Astrocyte (in vitro differentiated cells and primary cell): ENCODE measurements at regions not wholly inside any gene's neighbourhood (a gene's known extent, or its start where the extent isn't known, plus 50 kb on each side); places are given as distances from the start of the nearest gene placed in this dataset.

Source experiments
- DNase-seq: peaks from one replicate; pipeline ENCODE4 v3.0.0-alpha.2; 2010; ENCODE audit warnings: low read depth
- FAIRE-seq: peaks from 2 replicates; lab custom pipeline; 2011; peaks lifted over from hg19 to GRCh38; lab: Jason Lieb, UNC
- H2AFZ ChIP-seq: 2 replicates; pipeline ENCODE4 v1.6.0; 2012; ENCODE audit warnings: low read depth, low read length, inconsistent platforms
- H3K27ac ChIP-seq: 2 replicates; pipeline ENCODE4 v1.5.1; 2011; ENCODE audit warnings: low read depth, low read length, inconsistent platforms
- H3K27me3 ChIP-seq: 2 replicates; pipeline ENCODE4 v1.6.0; 2011; ENCODE audit warnings: low read length, inconsistent platforms; ENCODE audit not compliant: insufficient read depth
- H3K36me3 ChIP-seq: 2 replicates; pipeline ENCODE4 v1.5.1; 2011; ENCODE audit warnings: low read length, inconsistent platforms; ENCODE audit not compliant: insufficient read depth
- H3K4me1 ChIP-seq: 2 replicates; pipeline ENCODE4 v1.5.1; 2011; ENCODE audit warnings: low read length, inconsistent platforms; ENCODE audit not compliant: insufficient read depth
- H3K4me2 ChIP-seq: 2 replicates; pipeline ENCODE4 v1.6.0; 2012; ENCODE audit warnings: low read length, inconsistent platforms
- H3K4me3 ChIP-seq: 2 replicates; pipeline ENCODE4 v1.5.1; 2011; ENCODE audit warnings: low read depth, mild to moderate bottlenecking, low read length, inconsistent platforms; ENCODE audit not compliant: insufficient read depth
- H3K79me2 ChIP-seq: 2 replicates; pipeline ENCODE4 v1.6.0; 2012; ENCODE audit warnings: mild to moderate bottlenecking, low read length, inconsistent platforms; ENCODE audit not compliant: insufficient read depth
- H3K9ac ChIP-seq: 2 replicates; pipeline ENCODE4 v1.6.0; 2012; ENCODE audit warnings: mild to moderate bottlenecking, low read length, inconsistent platforms
- H3K9me3 ChIP-seq: 2 replicates; pipeline ENCODE4 v1.5.1; 2012; ENCODE audit warnings: low read depth, mild to moderate bottlenecking, low read length, inconsistent platforms; ENCODE audit not compliant: insufficient read depth
- H4K20me1 ChIP-seq: 2 replicates; pipeline ENCODE4 v1.6.0; 2012; ENCODE audit warnings: low read length, inconsistent platforms; ENCODE audit not compliant: insufficient read depth
- H3K27ac Mint-ChIP-seq: one replicate; pipeline ENCODE4 v1.8.0; 2021; ENCODE audit warnings: mild to moderate bottlenecking, mixed read lengths; ENCODE audit not compliant: unreplicated experiment
- H3K27me3 Mint-ChIP-seq: one replicate; pipeline ENCODE4 v1.8.0; 2021; ENCODE audit warnings: low read depth, mixed read lengths; ENCODE audit not compliant: unreplicated experiment
- H3K36me3 Mint-ChIP-seq: one replicate; pipeline ENCODE4 v1.8.0; 2021; ENCODE audit warnings: low read depth, mixed read lengths; ENCODE audit not compliant: unreplicated experiment
- H3K4me1 Mint-ChIP-seq: one replicate; pipeline ENCODE4 v1.8.0; 2021; ENCODE audit warnings: low read depth, mixed read lengths; ENCODE audit not compliant: unreplicated experiment
- H3K4me3 Mint-ChIP-seq: one replicate; pipeline ENCODE4 v1.8.0; 2021; ENCODE audit warnings: mild to moderate bottlenecking, moderate library complexity, mixed read lengths; ENCODE audit not compliant: unreplicated experiment
- H3K9me3 Mint-ChIP-seq: one replicate; pipeline ENCODE4 v1.8.0; 2021; ENCODE audit warnings: mild to moderate bottlenecking, mixed read lengths; ENCODE audit not compliant: unreplicated experiment
- CTCF ChIP-seq: IDR thresholded peaks from 2 replicates; pipeline ENCODE4 v1.5.1; 2011; ENCODE audit warnings: low read depth, mild to moderate bottlenecking, inconsistent platforms, low read length, moderate library complexity; ENCODE audit not compliant: insufficient read depth
- EZH2 ChIP-seq: IDR thresholded peaks from 2 replicates; pipeline ENCODE4 v1.6.1; 2012; ENCODE audit warnings: mild to moderate bottlenecking, low read length, inconsistent platforms; ENCODE audit not compliant: insufficient read depth

DNA sequence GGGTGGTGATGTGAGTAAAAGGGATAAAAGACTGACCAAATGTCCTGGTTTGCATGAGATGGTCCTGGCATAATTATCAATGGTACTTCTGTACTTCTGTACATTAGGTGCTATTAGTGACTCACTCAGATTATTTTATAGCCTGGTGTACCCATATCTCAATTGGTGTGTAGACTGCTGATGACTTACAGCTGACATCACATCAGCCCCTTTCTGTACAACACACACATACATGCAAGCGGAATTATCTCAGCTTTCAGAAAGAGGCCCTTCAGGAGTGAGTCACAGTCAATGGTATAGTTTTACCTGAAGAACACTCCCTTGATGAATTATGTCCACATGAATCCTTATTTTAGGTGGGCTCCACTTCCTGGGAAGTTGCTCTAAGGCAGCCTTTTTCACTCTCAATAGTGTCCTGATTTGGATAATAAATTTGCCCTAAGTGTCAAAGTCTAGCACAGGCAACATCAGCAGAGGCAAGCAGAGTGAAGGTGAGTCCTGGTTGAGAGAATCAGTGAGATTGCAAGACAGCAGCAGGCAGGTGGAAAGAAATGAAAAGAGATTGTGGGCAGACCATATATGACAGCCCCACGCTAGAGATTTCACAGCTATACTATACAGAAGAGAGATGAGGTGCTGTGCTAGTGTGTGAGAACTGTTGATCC, 137.0 kb downstream of the ZPLD1 start:
- Histone ChIP-seq H4K20me1 (no peaks in the 10 kb centered on the region), H3K4me3 (no peak overlapping the region), H2AFZ (no peak overlapping the region), H3K9ac (no peak overlapping the region), H3K36me3 (no peaks in the 10 kb centered on the region), H3K4me1 (no peaks in the 10 kb centered on the region), H3K79me2 (no peaks in the 10 kb centered on the region), H3K9me3 (no peaks in the 10 kb centered on the region), H3K4me2 (no peak overlapping the region), H3K27ac (no peak overlapping the region), H3K27me3 (no peaks in the 10 kb centered on the region)
- Mint-ChIP-seq H3K27ac (no peak overlapping the region), H3K4me1 (no peaks in the 10 kb centered on the region), H3K36me3 (no peaks in the 10 kb centered on the region), H3K27me3 (no peaks in the 10 kb centered on the region), H3K9me3 (peaks cover 2% of the 10 kb centered on the region), H3K4me3 (no peak overlapping the region)
- TF ChIP-seq EZH2 (no peak), CTCF (no peak)
- FAIRE-seq (no peak), DNase-seq (no peak)

- H4K20me1 ChIP-seq = no peaks in the 10 kb centered on the region
- H3K27me3 ChIP-seq = no peaks in the 10 kb centered on the region
- H3K79me2 ChIP-seq = no peaks in the 10 kb centered on the region
- H3K4me1 Mint-ChIP-seq = no peaks in the 10 kb centered on the region
- H3K36me3 Mint-ChIP-seq = no peaks in the 10 kb centered on the region
- FAIRE-seq (no peak), DNase-seq (no peak)
- no peak overlapping the region for H3K27ac ChIP-seq
- no peak overlapping the region for H2AFZ ChIP-seq
- no peaks in the 10 kb centered on the region for H3K9me3 ChIP-seq
- TF ChIP-seq CTCF (no peak), EZH2 (no peak)
- H3K4me3 ChIP-seq = no peak overlapping the region
- H3K27me3 Mint-ChIP-seq = no peaks in the 10 kb centered on the region
- no peak overlapping the region for H3K4me2 ChIP-seq
- no peaks in the 10 kb centered on the region for H3K4me1 ChIP-seq
- no peak overlapping the region for H3K9ac ChIP-seq
- H3K27ac Mint-ChIP-seq = no peak overlapping the region
- H3K9me3 Mint-ChIP-seq = no peaks in the 10 kb centered on the region
- no peaks in the 10 kb centered on the region for H3K36me3 ChIP-seq
- H3K4me3 Mint-ChIP-seq = no peak overlapping the region
Observed at GRCh38 chr3:102573483-102574028, 138.7 kb downstream of the ZPLD1 start.

GRCh38 chr3:102574355-102574754, 139.5 kb downstream of the ZPLD1 start:
- no peak for FAIRE-seq
- H3K4me3 ChIP-seq = no peak overlapping the region
- no peaks in the 10 kb centered on the region for H4K20me1 ChIP-seq
- H3K9me3 Mint-ChIP-seq = no peaks in the 10 kb centered on the region
- no peak overlapping the region for H3K27ac ChIP-seq
- H3K4me1 Mint-ChIP-seq = no peaks in the 10 kb centered on the region
- TF ChIP-seq EZH2 = no peak
- no peak for TF ChIP-seq CTCF
- no peaks in the 10 kb centered on the region for H3K27me3 ChIP-seq
- H3K36me3 ChIP-seq = no peaks in the 10 kb centered on the region
- no peaks in the 10 kb centered on the region for H3K36me3 Mint-ChIP-seq
- H3K9ac ChIP-seq = no peak overlapping the region
- no peaks in the 10 kb centered on the region for H3K79me2 ChIP-seq
- H3K27ac Mint-ChIP-seq = no peak overlapping the region
- no peak overlapping the region for H2AFZ ChIP-seq
- H3K27me3 Mint-ChIP-seq = no peaks in the 10 kb centered on the region
- no peaks in the 10 kb centered on the region for H3K4me1 ChIP-seq
- H3K4me3 Mint-ChIP-seq = no peak overlapping the region
- DNase-seq = no peak
- no peaks in the 10 kb centered on the region for H3K9me3 ChIP-seq
- H3K4me2 ChIP-seq = no peak overlapping the region
